Memory B cell (primary cell): ENCODE measurements at regions not wholly inside any gene's neighbourhood (a gene's known extent, or its start where the extent isn't known, plus 50 kb on each side); places are given as distances from the start of the nearest gene placed in this dataset.

Experiments used
- ATAC-seq: fragments of 150-1000 bp; cut with Tn5 transposase; 2 replicates; pipeline ENCODE4 v1.10.0; 2021; ENCODE audit warnings: low read depth, mild to moderate bottlenecking, moderate library complexity
- DNase-seq, 2 donors: peaks; one replicate each; pipeline ENCODE4 v3.0.0; 2022; ENCODE audit warnings: low spot score in 2 of 2
- H3K27ac Mint-ChIP-seq: one replicate; pipeline ENCODE4 v1.8.0; 2022; ENCODE audit warnings: mild to moderate bottlenecking, moderate library complexity, mixed read lengths
- H3K27me3 Mint-ChIP-seq: one replicate; pipeline ENCODE4 v1.8.0; 2022; ENCODE audit warnings: mixed read lengths
- H3K36me3 Mint-ChIP-seq: one replicate; pipeline ENCODE4 v1.8.0; 2022; ENCODE audit warnings: mild to moderate bottlenecking, mixed read lengths
- H3K4me1 Mint-ChIP-seq: one replicate; pipeline ENCODE4 v1.8.0; 2022; ENCODE audit warnings: mixed read lengths
- H3K4me3 Mint-ChIP-seq: one replicate; pipeline ENCODE4 v1.8.0; 2022; ENCODE audit warnings: mild to moderate bottlenecking, moderate library complexity, mixed read lengths
- H3K9me3 Mint-ChIP-seq: one replicate; pipeline ENCODE4 v1.8.0; 2022; ENCODE audit warnings: mixed read lengths

GRCh38 chr9:135268031-135268430 is 180.6 kb downstream of the OLFM1 start:
- Mint-ChIP-seq H3K4me1 (no peaks in the 10 kb centered on the region), H3K36me3 (no peaks in the 10 kb centered on the region), H3K27ac (no peak overlapping the region), H3K27me3 (peaks cover 11% of the 10 kb centered on the region), H3K9me3 (no peaks in the 10 kb centered on the region), H3K4me3 (no peak overlapping the region)
- ATAC-seq (no peak), DNase-seq (no peak)

GRCh38 chr9:135268981-135269380 is 181.5 kb downstream of the OLFM1 start:
- Mint-ChIP-seq H3K27me3 (peaks cover 11% of the 10 kb centered on the region), H3K36me3 (no peaks in the 10 kb centered on the region)

GRCh38 chr9:135269912-135270830 is 182.7 kb downstream of the OLFM1 start:
- DNase-seq (no peak), ATAC-seq (no peak)
- Mint-ChIP-seq H3K9me3 (no peaks in the 10 kb centered on the region), H3K36me3 (no peaks in the 10 kb centered on the region), H3K4me1 (no peaks in the 10 kb centered on the region), H3K4me3 (no peak overlapping the region), H3K27ac (no peak overlapping the region), H3K27me3 (peaks cover 11% of the 10 kb centered on the region)

More at GRCh38 chr9:135268981-135269380, 181.5 kb downstream of the OLFM1 start:
- Mint-ChIP-seq H3K9me3 (no peaks in the 10 kb centered on the region), H3K27ac (no peak overlapping the region), H3K4me3 (no peak overlapping the region), H3K4me1 (no peaks in the 10 kb centered on the region)
- no peak for DNase-seq
- ATAC-seq: no peak

- ATAC-seq (no peak), DNase-seq (no peak)
- H3K36me3 Mint-ChIP-seq: no peaks in the 10 kb centered on the region
- peaks cover 12% of the 10 kb centered on the region for H3K27me3 Mint-ChIP-seq
- no peaks in the 10 kb centered on the region for H3K9me3 Mint-ChIP-seq
- H3K4me3 Mint-ChIP-seq: no peak overlapping the region
- no peaks in the 10 kb centered on the region for H3K4me1 Mint-ChIP-seq
- no peak overlapping the region for H3K27ac Mint-ChIP-seq
Observed at GRCh38 chr9:135271425-135271824, 184.0 kb downstream of the OLFM1 start.

GRCh38 chr9:135272608-135273007 is 185.1 kb downstream of the OLFM1 start:
- Mint-ChIP-seq H3K27ac (no peak overlapping the region), H3K36me3 (no peaks in the 10 kb centered on the region), H3K27me3 (peaks cover 10% of the 10 kb centered on the region), H3K9me3 (no peaks in the 10 kb centered on the region), H3K4me1 (no peaks in the 10 kb centered on the region), H3K4me3 (no peak overlapping the region)
- DNase-seq (no peak), ATAC-seq (no peak)

- Mint-ChIP-seq H3K4me1 (no peaks in the 10 kb centered on the region), H3K27me3 (peaks cover 10% of the 10 kb centered on the region)
Observed at GRCh38 chr9:135273008-135273407, 185.5 kb downstream of the OLFM1 start.

GRCh38 chr9:135275163-135275562 is 187.7 kb downstream of the OLFM1 start:
- Mint-ChIP-seq H3K27ac (no peak overlapping the region), H3K36me3 (no peaks in the 10 kb centered on the region), H3K27me3 (peaks cover 6% of the 10 kb centered on the region), H3K4me1 (no peaks in the 10 kb centered on the region), H3K4me3 (no peak overlapping the region), H3K9me3 (no peaks in the 10 kb centered on the region)
- DNase-seq: no peak
- no peak for ATAC-seq

More at GRCh38 chr9:135273008-135273407, 185.5 kb downstream of the OLFM1 start:
- no peaks in the 10 kb centered on the region for H3K36me3 Mint-ChIP-seq
- H3K4me3 Mint-ChIP-seq: no peak overlapping the region
- no peaks in the 10 kb centered on the region for H3K9me3 Mint-ChIP-seq
- DNase-seq (no peak), ATAC-seq (no peak)
- H3K27ac Mint-ChIP-seq: no peak overlapping the region

GRCh38 chr9:135275571-135276289 is 188.3 kb downstream of the OLFM1 start:
- H3K4me3 Mint-ChIP-seq: no peak overlapping the region

GRCh38 chr9:135277219-135278201 is 190.0 kb downstream of the OLFM1 start:
- Mint-ChIP-seq H3K36me3 (no peaks in the 10 kb centered on the region), H3K27ac (no peak overlapping the region), H3K4me3 (no peak overlapping the region), H3K4me1 (no peaks in the 10 kb centered on the region), H3K9me3 (no peaks in the 10 kb centered on the region), H3K27me3 (peaks cover 6% of the 10 kb centered on the region)
- DNase-seq (no peak), ATAC-seq (no peak)

More at GRCh38 chr9:135275571-135276289, 188.3 kb downstream of the OLFM1 start:
- ATAC-seq (no peak), DNase-seq (no peak)
- Mint-ChIP-seq H3K9me3 (no peaks in the 10 kb centered on the region), H3K36me3 (no peaks in the 10 kb centered on the region), H3K4me1 (no peaks in the 10 kb centered on the region), H3K27ac (no peak overlapping the region), H3K27me3 (peaks cover 6% of the 10 kb centered on the region)

- Mint-ChIP-seq H3K27me3 (peaks cover 6% of the 10 kb centered on the region), H3K36me3 (no peaks in the 10 kb centered on the region), H3K4me3 (no peak overlapping the region), H3K9me3 (no peaks in the 10 kb centered on the region), H3K4me1 (no peaks in the 10 kb centered on the region), H3K27ac (no peak overlapping the region)
- no peak for DNase-seq
- ATAC-seq: no peak
Observed at GRCh38 chr9:135278586-135278985, 191.1 kb downstream of the OLFM1 start.

GRCh38 chr9:135279385-135279784 is 191.9 kb downstream of the OLFM1 start:
- H3K36me3 Mint-ChIP-seq: no peaks in the 10 kb centered on the region
- H3K27me3 Mint-ChIP-seq: peaks cover 6% of the 10 kb centered on the region
- ATAC-seq (no peak), DNase-seq (no peak)
- no peaks in the 10 kb centered on the region for H3K4me1 Mint-ChIP-seq
- no peaks in the 10 kb centered on the region for H3K9me3 Mint-ChIP-seq
- no peak overlapping the region for H3K4me3 Mint-ChIP-seq
- H3K27ac Mint-ChIP-seq: no peak overlapping the region

GRCh38 chr9:135279834-135280393 is 192.4 kb downstream of the OLFM1 start:
- Mint-ChIP-seq H3K27ac (no peak overlapping the region), H3K27me3 (peaks cover 6% of the 10 kb centered on the region), H3K9me3 (no peaks in the 10 kb centered on the region), H3K4me1 (no peaks in the 10 kb centered on the region), H3K4me3 (no peak overlapping the region), H3K36me3 (no peaks in the 10 kb centered on the region)
- no peak for ATAC-seq
- no peak for DNase-seq

GRCh38 chr9:135280666-135281065 is 193.2 kb downstream of the OLFM1 start:
- ATAC-seq: no peak
- Mint-ChIP-seq H3K27ac (no peak overlapping the region), H3K27me3 (peaks cover 6% of the 10 kb centered on the region), H3K4me1 (no peaks in the 10 kb centered on the region), H3K4me3 (no peak overlapping the region), H3K9me3 (no peaks in the 10 kb centered on the region), H3K36me3 (no peaks in the 10 kb centered on the region)
- DNase-seq: no peak
